Muscle of arm (tissue), 1 donor: ENCODE measurements at regions not wholly inside any gene's neighbourhood (a gene's known extent, or its start where the extent isn't known, plus 50 kb on each side); places are given as distances from the start of the nearest gene placed in this dataset.
"Not testable (repeated sequence)": the region's sequence is repeated elsewhere in the genome, so short reads cannot be mapped to it uniquely, and the experiment has no call there.

Source experiments
- DNase-seq: peaks from one replicate; pipeline ENCODE4 v3.0.0-alpha.2; 2013

- DNase-seq, result no peak
Measured at GRCh38 chr16:86713021-86713631, 134.8 kb downstream of the FOXL1 start.

GRCh38 chr16:86714166-86714565 lies 135.8 kb downstream of the FOXL1 start:
- DNase-seq, result no peak

- DNase-seq, result no peak
Measured at GRCh38 chr16:86716649-86717048, 138.3 kb downstream of the FOXL1 start.

- no peak for DNase-seq
Measured at GRCh38 chr16:86718118-86718517, 139.8 kb downstream of the FOXL1 start.

GRCh38 chr16:86722970-86723369 lies 144.6 kb downstream of the FOXL1 start:
- no peak for DNase-seq

- no peak for DNase-seq
Measured at GRCh38 chr16:86723689-86724088, 145.3 kb downstream of the FOXL1 start.

- no peak for DNase-seq
Measured at GRCh38 chr16:86725401-86725800, 147.1 kb downstream of the FOXL1 start.

- DNase-seq, result no peak
Measured at GRCh38 chr16:86726340-86726739, 148.0 kb downstream of the FOXL1 start.

- DNase-seq, result no peak
Measured at GRCh38 chr16:86727131-86727530, 148.8 kb downstream of the FOXL1 start.

GRCh38 chr16:86727632-86728031 lies 149.3 kb downstream of the FOXL1 start:
- DNase-seq, result no peak

- DNase-seq, result no peak
Measured at GRCh38 chr16:86729686-86730085, 151.3 kb downstream of the FOXL1 start.

- no peak for DNase-seq
Measured at GRCh38 chr16:86730086-86730485, 151.7 kb downstream of the FOXL1 start.

- DNase-seq, result no peak
Measured at GRCh38 chr16:86730597-86730996, 152.2 kb downstream of the FOXL1 start.

- peak; percentile 37 for DNase-seq
Measured at GRCh38 chr16:86732621-86733295, 154.4 kb downstream of the FOXL1 start.

GRCh38 chr16:86733546-86734254 lies 155.4 kb downstream of the FOXL1 start:
- DNase-seq, result no peak

- no peak for DNase-seq
Measured at GRCh38 chr16:86734543-86735460, 156.5 kb downstream of the FOXL1 start.

GRCh38 chr16:86735727-86736126 lies 157.4 kb downstream of the FOXL1 start:
- DNase-seq, result no peak

- DNase-seq, result no peak
Measured at GRCh38 chr16:86736502-86736901, 158.2 kb downstream of the FOXL1 start.

- DNase-seq, result no peak
Measured at GRCh38 chr16:86737083-86737482, 158.7 kb downstream of the FOXL1 start.

- not testable (repeated sequence) for DNase-seq
Measured at GRCh38 chr16:86738322-86738721, 160.0 kb downstream of the FOXL1 start.

GRCh38 chr16:86739178-86739577 lies 160.8 kb downstream of the FOXL1 start:
- DNase-seq, result no peak

GRCh38 chr16:86739808-86740207 lies 161.5 kb downstream of the FOXL1 start:
- no peak for DNase-seq
